NT2/D1 (cell line): ENCODE measurements at regions not wholly inside any gene's neighbourhood (a gene's known extent, or its start where the extent isn't known, plus 50 kb on each side); places are given as distances from the start of the nearest gene placed in this dataset.

Experiments
- YY1 ChIP-seq: IDR thresholded peaks from 2 replicates; pipeline ENCODE4 v1.6.1; 2011; ENCODE audit not compliant: insufficient read length, insufficient read depth
- ZNF274 ChIP-seq: IDR thresholded peaks from 2 replicates; pipeline ENCODE4 v1.6.1; 2011; ENCODE audit warnings: mild to moderate bottlenecking, low read depth, low read length

GRCh38 chr2:239884051-239884405, 141.1 kb downstream of the NDUFA10 start:
- no peak for TF ChIP-seq YY1
- TF ChIP-seq ZNF274, result no peak
